Trophoblast cell (in vitro differentiated cells and primary cell): ENCODE measurements at regions not wholly inside any gene's neighbourhood (a gene's known extent, or its start where the extent isn't known, plus 50 kb on each side); places are given as distances from the start of the nearest gene placed in this dataset.
A peak's percentile ranks its signal among the peaks of the same experiment; 100 is the strongest.

Source experiments
- DNase-seq, 2 donors: peaks; one replicate each; pipeline ENCODE4 v3.0.0-alpha.2; 2016
- H2AFZ ChIP-seq: 2 replicates; pipeline ENCODE4 v1.6.1; 2013; ENCODE audit warnings: low read length, moderate library complexity, mild to moderate bottlenecking; ENCODE audit not compliant: insufficient read depth, poor library complexity
- H2AK5ac ChIP-seq: 2 replicates; pipeline ENCODE4 v1.6.1; 2013; ENCODE audit warnings: mild to moderate bottlenecking, low read length
- H2BK120ac ChIP-seq: 2 replicates; pipeline ENCODE4 v1.6.1; 2013; ENCODE audit warnings: low read length, mild to moderate bottlenecking, moderate library complexity; ENCODE audit not compliant: insufficient read depth, poor library complexity
- H2BK12ac ChIP-seq: 2 replicates; pipeline ENCODE4 v1.6.1; 2013; ENCODE audit warnings: mild to moderate bottlenecking, low read length, moderate library complexity
- H2BK5ac ChIP-seq: 2 replicates; pipeline ENCODE4 v1.6.1; 2013; ENCODE audit warnings: low read length, low read depth, moderate library complexity, mild to moderate bottlenecking; ENCODE audit not compliant: poor library complexity
- H3K14ac ChIP-seq: 2 replicates; pipeline ENCODE4 v1.6.1; 2013; ENCODE audit warnings: mild to moderate bottlenecking, low read length
- H3K18ac ChIP-seq: 2 replicates; pipeline ENCODE4 v1.6.1; 2013; ENCODE audit warnings: mild to moderate bottlenecking, low read length
- H3K23ac ChIP-seq: 2 replicates; pipeline ENCODE4 v1.6.1; 2013; ENCODE audit warnings: low read length
- H3K27ac ChIP-seq: 2 replicates; pipeline ENCODE4 v1.5.1; 2013; ENCODE audit warnings: low read depth, mild to moderate bottlenecking, inconsistent platforms, low read length, moderate library complexity
- H3K27me3 ChIP-seq: 2 replicates; pipeline ENCODE4 v1.6.1; 2013; ENCODE audit warnings: inconsistent platforms, mild to moderate bottlenecking, low read length, moderate library complexity; ENCODE audit not compliant: insufficient read depth
- H3K36me3 ChIP-seq, 2 experiments: 1 replicate in 1 of 2; 2 replicates in 1 of 2; pipeline ENCODE4 v1.6.1; 2013; ENCODE audit warnings: low read length in 2 of 2, mild to moderate bottlenecking in 2 of 2, moderate library complexity in 1 of 2; ENCODE audit not compliant: insufficient read depth in 2 of 2, control insufficient read depth in 1 of 2
- H3K4ac ChIP-seq: 2 replicates; pipeline ENCODE4 v1.6.1; 2013; ENCODE audit warnings: low read depth, mild to moderate bottlenecking, low read length, moderate library complexity
- H3K4me1 ChIP-seq, 2 experiments: 1 replicate in 1 of 2; 2 replicates in 1 of 2; pipeline ENCODE4 v1.6.1; 2013; ENCODE audit warnings: low read length in 2 of 2, mild to moderate bottlenecking in 2 of 2, moderate library complexity in 1 of 2; ENCODE audit not compliant: insufficient read depth in 2 of 2, control insufficient read depth in 1 of 2
- H3K4me2 ChIP-seq: 2 replicates; pipeline ENCODE4 v1.6.1; 2013; ENCODE audit warnings: inconsistent platforms, mild to moderate bottlenecking, low read length, moderate library complexity
- H3K4me3 ChIP-seq: 2 replicates; pipeline ENCODE4 v1.5.1; 2013; ENCODE audit warnings: mild to moderate bottlenecking, low read depth, low read length, inconsistent platforms
- H3K79me1 ChIP-seq: one replicate; pipeline ENCODE4 v1.6.1; 2013; ENCODE audit warnings: low read length
- H3K79me2 ChIP-seq: 2 replicates; pipeline ENCODE4 v1.6.1; 2013; ENCODE audit warnings: low read length, mild to moderate bottlenecking; ENCODE audit not compliant: control insufficient read depth, insufficient read depth, poor library complexity
- H3K9ac ChIP-seq: 2 replicates; pipeline ENCODE4 v1.6.1; 2013; ENCODE audit warnings: mild to moderate bottlenecking, low read length
- H3K9me3 ChIP-seq: 2 replicates; pipeline ENCODE4 v1.6.1; 2013; ENCODE audit warnings: low read depth, mild to moderate bottlenecking, control low read depth, inconsistent platforms, low read length; ENCODE audit not compliant: insufficient read depth
- H4K12ac ChIP-seq: 2 replicates; pipeline ENCODE4 v1.6.1; 2013; ENCODE audit warnings: low read depth, mild to moderate bottlenecking, low read length, moderate library complexity
- H4K8ac ChIP-seq: 2 replicates; pipeline ENCODE4 v1.6.1; 2013; ENCODE audit warnings: low read depth, mild to moderate bottlenecking, low read length, moderate library complexity
- H4K91ac ChIP-seq: one replicate; pipeline ENCODE4 v1.6.1; 2013; ENCODE audit warnings: low read depth, mild to moderate bottlenecking, low read length, moderate library complexity
- WGBS: extraction: QIAGEN DNeasy Blood & Tissue Kit; methylation state at CpG from one replicate; pipeline ENCODE4 v1.1.7; 2013; ENCODE audit warnings: missing lambda C conversion rate; ENCODE audit not compliant: insufficient read length, insufficient coverage; ENCODE audit errors: extremely low coverage; 5-methylcytosine and 5-hydroxymethylcytosine counted together

GRCh38 chr7:138243430-138243829 is 167.2 kb downstream of the AKR1D1 start:
- no CpG with 5 or more reads among the region's 5 CpGs for WGBS
- peak overlapping the region; percentile 24 for H3K4me2 ChIP-seq

DNA sequence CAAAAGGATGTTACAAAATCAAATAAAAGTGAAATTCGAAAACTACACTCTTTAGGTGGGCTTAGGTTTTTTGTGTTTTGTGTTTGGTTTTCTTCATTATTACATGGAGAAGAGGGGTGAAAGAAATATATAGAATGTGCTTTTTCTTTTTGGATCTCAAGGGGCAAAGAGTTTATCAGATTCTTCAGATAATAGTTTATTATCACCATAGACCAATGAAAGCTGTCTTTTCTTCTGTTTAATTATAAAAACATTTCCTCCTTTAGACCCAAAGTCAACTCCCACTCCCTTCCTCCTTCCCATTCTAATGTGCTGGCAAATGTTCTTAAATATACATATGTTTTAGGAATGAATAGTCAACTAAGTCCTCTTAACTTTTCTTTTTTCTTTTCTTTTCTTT is 167.6 kb downstream of the AKR1D1 start:
- Histone ChIP-seq H3K9ac (no peak overlapping the region), H3K79me2 (peaks cover 2% of the 10 kb centered on the region), H2BK120ac (peak overlapping the region; percentile 4), H2AK5ac (no peak overlapping the region), H3K79me1 (peaks cover 38% of the 10 kb centered on the region), H3K4me2 (peak overlapping the region; percentile 24), H2BK5ac (no peak overlapping the region), H2BK12ac (no peak overlapping the region), H3K23ac (no peak overlapping the region), H3K4me1 (peaks cover 8 to 14% of the 10 kb centered on the region in 2 experiments), H3K27ac (peak overlapping the region; percentile 96), H4K8ac (peak overlapping the region; percentile 17), H3K36me3 (peaks cover 3% of the 10 kb centered on the region in 2 experiments), H3K4me3 (no peak overlapping the region), H3K14ac (no peak overlapping the region), H3K9me3 (no peaks in the 10 kb centered on the region), H4K12ac (no peak overlapping the region), H4K91ac (peak overlapping the region; percentile 86), H3K4ac (no peak overlapping the region), H3K27me3 (no peaks in the 10 kb centered on the region), H3K18ac (no peak overlapping the region), H2AFZ (no peak overlapping the region)
- no peak for DNase-seq
- WGBS, result no CpG with 5 or more reads among the region's 1 CpG

More at GRCh38 chr7:138243430-138243829, 167.2 kb downstream of the AKR1D1 start:
- Histone ChIP-seq H3K36me3 (peaks cover 3 to 5% of the 10 kb centered on the region in 2 experiments), H3K18ac (no peak overlapping the region), H3K9ac (no peak overlapping the region), H3K27me3 (no peaks in the 10 kb centered on the region), H2BK5ac (peak overlapping the region; percentile 2), H3K4ac (no peak overlapping the region), H2AK5ac (no peak overlapping the region), H3K79me1 (peaks cover 35% of the 10 kb centered on the region), H2BK12ac (no peak overlapping the region), H2AFZ (no peak overlapping the region), H3K14ac (peak overlapping the region; percentile 79), H3K23ac (no peak overlapping the region), H3K79me2 (peaks cover 2% of the 10 kb centered on the region), H3K4me3 (no peak overlapping the region), H4K12ac (no peak overlapping the region), H3K4me1 (peaks cover 8 to 11% of the 10 kb centered on the region in 2 experiments), H2BK120ac (peak overlapping the region; percentile 4), H3K27ac (peak overlapping the region; percentile 69), H4K8ac (peak overlapping the region; percentile 17), H3K9me3 (peaks cover 2% of the 10 kb centered on the region), H4K91ac (peak overlapping the region; percentile 15)
- peak; percentile 21 to 49 for DNase-seq

- peaks cover 0 to 3% of the 10 kb centered on the region in 2 experiments for H3K36me3 ChIP-seq
- H2BK5ac ChIP-seq, result peak overlapping the region; percentile 100
- no CpG with 5 or more reads among the region's 5 CpGs for WGBS
- H3K9ac ChIP-seq, result no peak overlapping the region
- peak overlapping the region; percentile 86 for H4K91ac ChIP-seq
- H3K23ac ChIP-seq, result no peak overlapping the region
- peak overlapping the region; percentile 53 for H3K4ac ChIP-seq
- peaks cover 8 to 14% of the 10 kb centered on the region in 2 experiments for H3K4me1 ChIP-seq
- no peak overlapping the region for H3K4me3 ChIP-seq
- peaks cover 2% of the 10 kb centered on the region for H3K79me2 ChIP-seq
- H2BK120ac ChIP-seq, result peak overlapping the region; percentile 91
- H3K14ac ChIP-seq, result peak overlapping the region; percentile 86
- peak overlapping the region; percentile 21 for H3K18ac ChIP-seq
- H2BK12ac ChIP-seq, result peak overlapping the region; percentile 99
- H2AK5ac ChIP-seq, result peak overlapping the region; percentile 64
- H3K27ac ChIP-seq, result peak overlapping the region; percentile 96
- no peak overlapping the region for H2AFZ ChIP-seq
- peak; percentile 34 to 65 for DNase-seq
- H4K8ac ChIP-seq, result peak overlapping the region; percentile 70
- H3K9me3 ChIP-seq, result no peaks in the 10 kb centered on the region
- H3K79me1 ChIP-seq, result peaks cover 37% of the 10 kb centered on the region
- no peak overlapping the region for H3K4me2 ChIP-seq
- no peaks in the 10 kb centered on the region for H3K27me3 ChIP-seq
- H4K12ac ChIP-seq, result no peak overlapping the region
Measured at GRCh38 chr7:138244606-138245005, 168.3 kb downstream of the AKR1D1 start.

- Histone ChIP-seq H4K8ac (peak overlapping the region; percentile 91), H2BK120ac (peak overlapping the region; percentile 99), H4K12ac (peak overlapping the region; percentile 28), H2BK12ac (peak overlapping the region; percentile 90), H3K79me2 (peaks cover 2% of the 10 kb centered on the region), H3K36me3 (peaks cover 0 to 3% of the 10 kb centered on the region in 2 experiments), H3K4me3 (no peak overlapping the region), H3K9me3 (no peaks in the 10 kb centered on the region), H3K18ac (peak overlapping the region; percentile 88), H3K4me1 (peaks cover 8 to 14% of the 10 kb centered on the region in 2 experiments), H3K4me2 (no peak overlapping the region), H2BK5ac (peak overlapping the region; percentile 100), H3K79me1 (peaks cover 42% of the 10 kb centered on the region), H2AFZ (no peak overlapping the region), H3K4ac (peak overlapping the region; percentile 41), H3K23ac (no peak overlapping the region), H3K14ac (peak overlapping the region; percentile 97), H3K27me3 (no peaks in the 10 kb centered on the region), H2AK5ac (no peak overlapping the region), H3K9ac (no peak overlapping the region), H3K27ac (peak overlapping the region; percentile 96), H4K91ac (peak overlapping the region; percentile 99)
- no peak for DNase-seq
Measured at GRCh38 chr7:138245216-138245615, 169.0 kb downstream of the AKR1D1 start.
